Activated naive CD4-positive, alpha-beta T cell treated with anti-CD3 and anti-CD28 coated beads for 36 hours (primary cell): ENCODE measurements at regions not wholly inside any gene's neighbourhood (a gene's known extent, or its start where the extent isn't known, plus 50 kb on each side); places are given as distances from the start of the nearest gene placed in this dataset.

ENCODE experiments used
- CTCF ChIA-PET: fragments of 350-600 bp; sonication (Branson Sonifier 250); formaldehyde crosslinking; loops from one replicate; lab custom pipeline; 2021; ENCODE audit warnings: antibody characterized with exemption; lab: Charles Lee
- DNase-seq: peaks from one replicate; pipeline ENCODE4 v3.0.0-alpha.2; 2020
- H3K27ac Mint-ChIP-seq: one replicate; pipeline ENCODE4 v1.8.0; 2021; ENCODE audit warnings: mild to moderate bottlenecking, mixed read lengths
- H3K27me3 Mint-ChIP-seq: one replicate; pipeline ENCODE4 v1.8.0; 2021; ENCODE audit warnings: low read depth, mixed read lengths
- H3K36me3 Mint-ChIP-seq: one replicate; pipeline ENCODE4 v1.8.0; 2021; ENCODE audit warnings: low read depth, mixed read lengths
- H3K4me1 Mint-ChIP-seq: one replicate; pipeline ENCODE4 v1.8.0; 2021; ENCODE audit warnings: low read depth, mixed read lengths
- H3K4me3 Mint-ChIP-seq: one replicate; pipeline ENCODE4 v1.8.0; 2021; ENCODE audit warnings: mild to moderate bottlenecking, moderate library complexity, mixed read lengths
- H3K9me3 Mint-ChIP-seq: one replicate; pipeline ENCODE4 v1.8.0; 2021; ENCODE audit warnings: mixed read lengths
- intact Hi-C: fragments of 100-400 bp; cut with micrococcal nuclease; formaldehyde crosslinking; loops from one replicate; pipeline ENCODE4 v1.15.1; 2023

GRCh38 chr1:90557706-90558105 is 159.4 kb downstream of the BARHL2 start:
- Mint-ChIP-seq H3K9me3 (no peaks in the 10 kb centered on the region), H3K27ac (no peak overlapping the region)
- CTCF ChIA-PET, result no interaction called here

GRCh38 chr1:90550626-90551406 is 166.3 kb downstream of the BARHL2 start:
- Mint-ChIP-seq H3K27me3 (peaks cover 16% of the 10 kb centered on the region), H3K27ac (no peak overlapping the region), H3K4me1 (no peaks in the 10 kb centered on the region), H3K4me3 (no peak overlapping the region), H3K9me3 (no peaks in the 10 kb centered on the region), H3K36me3 (no peaks in the 10 kb centered on the region)
- intact Hi-C loops, result no loop called here
- CTCF ChIA-PET, result no interaction called here
- DNase-seq, result no peak

More at GRCh38 chr1:90557706-90558105, 159.4 kb downstream of the BARHL2 start:
- no peaks in the 10 kb centered on the region for H3K36me3 Mint-ChIP-seq
- no peaks in the 10 kb centered on the region for H3K4me1 Mint-ChIP-seq
- peaks cover 4% of the 10 kb centered on the region for H3K27me3 Mint-ChIP-seq
- H3K4me3 Mint-ChIP-seq, result no peak overlapping the region
- no peak for DNase-seq
- intact Hi-C loops, result no loop called here

GRCh38 chr1:90544356-90544755 is 172.7 kb downstream of the BARHL2 start:
- H3K4me3 Mint-ChIP-seq, result no peak overlapping the region
- H3K36me3 Mint-ChIP-seq, result no peaks in the 10 kb centered on the region
- intact Hi-C loops, result no loop called here
- no peaks in the 10 kb centered on the region for H3K4me1 Mint-ChIP-seq
- DNase-seq, result no peak
- H3K27ac Mint-ChIP-seq, result no peak overlapping the region
- H3K27me3 Mint-ChIP-seq, result no peaks in the 10 kb centered on the region
- CTCF ChIA-PET, result no interaction called here
- H3K9me3 Mint-ChIP-seq, result no peaks in the 10 kb centered on the region

- Mint-ChIP-seq H3K4me1 (no peaks in the 10 kb centered on the region), H3K9me3 (no peaks in the 10 kb centered on the region), H3K27ac (no peak overlapping the region), H3K4me3 (no peak overlapping the region), H3K27me3 (peaks cover 1% of the 10 kb centered on the region), H3K36me3 (no peaks in the 10 kb centered on the region)
- intact Hi-C loops, result no loop called here
- DNase-seq, result no peak
- CTCF ChIA-PET, result no interaction called here
Observed at GRCh38 chr1:90537606-90538362, 179.3 kb downstream of the BARHL2 start.

GRCh38 chr1:90534663-90535295 is 182.3 kb downstream of the BARHL2 start:
- H3K9me3 Mint-ChIP-seq, result no peaks in the 10 kb centered on the region
- no peaks in the 10 kb centered on the region for H3K4me1 Mint-ChIP-seq
- H3K36me3 Mint-ChIP-seq, result no peaks in the 10 kb centered on the region
- intact Hi-C loops, result no loop called here
- no peak overlapping the region for H3K27ac Mint-ChIP-seq
- peaks cover 1% of the 10 kb centered on the region for H3K27me3 Mint-ChIP-seq
- CTCF ChIA-PET, result no interaction called here
- H3K4me3 Mint-ChIP-seq, result no peak overlapping the region
- DNase-seq, result no peak

- peaks cover 1% of the 10 kb centered on the region for H3K27me3 Mint-ChIP-seq
- H3K36me3 Mint-ChIP-seq, result no peaks in the 10 kb centered on the region
- CTCF ChIA-PET, result no interaction called here
- no peak overlapping the region for H3K4me3 Mint-ChIP-seq
- H3K27ac Mint-ChIP-seq, result no peak overlapping the region
- no peak for DNase-seq
- H3K4me1 Mint-ChIP-seq, result no peaks in the 10 kb centered on the region
- no peaks in the 10 kb centered on the region for H3K9me3 Mint-ChIP-seq
- intact Hi-C loops, result no loop called here
Observed at GRCh38 chr1:90534116-90534515, 183.0 kb downstream of the BARHL2 start.

GRCh38 chr1:90526954-90527353 is 190.1 kb downstream of the BARHL2 start:
- Mint-ChIP-seq H3K9me3 (peaks cover 4% of the 10 kb centered on the region), H3K27ac (no peak overlapping the region), H3K27me3 (peaks cover 2% of the 10 kb centered on the region), H3K4me1 (no peaks in the 10 kb centered on the region), H3K4me3 (no peak overlapping the region), H3K36me3 (no peaks in the 10 kb centered on the region)
- no peak for DNase-seq
- CTCF ChIA-PET, result no interaction called here
- intact Hi-C loops, result no loop called here

- Mint-ChIP-seq H3K9me3 (peaks cover 8% of the 10 kb centered on the region), H3K36me3 (no peaks in the 10 kb centered on the region), H3K4me1 (no peaks in the 10 kb centered on the region), H3K4me3 (no peak overlapping the region), H3K27ac (no peak overlapping the region), H3K27me3 (peaks cover 4% of the 10 kb centered on the region)
- DNase-seq, result no peak
- intact Hi-C loops, result no loop called here
- CTCF ChIA-PET, result no interaction called here
Observed at GRCh38 chr1:90522432-90522831, 194.7 kb downstream of the BARHL2 start.

- no peak for DNase-seq
- Mint-ChIP-seq H3K27me3 (peaks cover 4% of the 10 kb centered on the region), H3K4me3 (no peak overlapping the region), H3K27ac (no peak overlapping the region), H3K9me3 (peaks cover 2% of the 10 kb centered on the region), H3K36me3 (no peaks in the 10 kb centered on the region), H3K4me1 (no peaks in the 10 kb centered on the region)
- CTCF ChIA-PET, result no interaction called here
- intact Hi-C loops, result no loop called here
Observed at GRCh38 chr1:90513956-90514355, 203.1 kb downstream of the BARHL2 start.

- H3K4me3 Mint-ChIP-seq, result no peak overlapping the region
- H3K27me3 Mint-ChIP-seq, result peaks cover 4% of the 10 kb centered on the region
- H3K27ac Mint-ChIP-seq, result no peak overlapping the region
- no peaks in the 10 kb centered on the region for H3K36me3 Mint-ChIP-seq
- DNase-seq, result no peak
- H3K9me3 Mint-ChIP-seq, result no peaks in the 10 kb centered on the region
- CTCF ChIA-PET, result no interaction called here
- intact Hi-C loops, result no loop called here
- no peaks in the 10 kb centered on the region for H3K4me1 Mint-ChIP-seq
Observed at GRCh38 chr1:90512441-90512840, 204.7 kb downstream of the BARHL2 start.

GRCh38 chr1:90510143-90510542 is 207.0 kb downstream of the BARHL2 start:
- Mint-ChIP-seq H3K4me1 (no peaks in the 10 kb centered on the region), H3K9me3 (no peaks in the 10 kb centered on the region), H3K4me3 (no peak overlapping the region), H3K27me3 (peaks cover 4% of the 10 kb centered on the region), H3K36me3 (no peaks in the 10 kb centered on the region), H3K27ac (no peak overlapping the region)
- no peak for DNase-seq
- CTCF ChIA-PET, result no interaction called here
- intact Hi-C loops, result no loop called here

GRCh38 chr1:90509225-90510048 is 207.7 kb downstream of the BARHL2 start:
- Mint-ChIP-seq H3K36me3 (no peaks in the 10 kb centered on the region), H3K4me3 (no peak overlapping the region), H3K4me1 (no peaks in the 10 kb centered on the region), H3K27me3 (peaks cover 4% of the 10 kb centered on the region), H3K27ac (no peak overlapping the region), H3K9me3 (no peaks in the 10 kb centered on the region)
- DNase-seq, result no peak
- intact Hi-C loops, result no loop called here
- CTCF ChIA-PET, result no interaction called here
